ENCODE measurements at regions not wholly inside any gene's neighbourhood (a gene's known extent, or its start where the extent isn't known, plus 50 kb on each side); places are given as distances from the start of the nearest gene placed in this dataset.

DNA sequence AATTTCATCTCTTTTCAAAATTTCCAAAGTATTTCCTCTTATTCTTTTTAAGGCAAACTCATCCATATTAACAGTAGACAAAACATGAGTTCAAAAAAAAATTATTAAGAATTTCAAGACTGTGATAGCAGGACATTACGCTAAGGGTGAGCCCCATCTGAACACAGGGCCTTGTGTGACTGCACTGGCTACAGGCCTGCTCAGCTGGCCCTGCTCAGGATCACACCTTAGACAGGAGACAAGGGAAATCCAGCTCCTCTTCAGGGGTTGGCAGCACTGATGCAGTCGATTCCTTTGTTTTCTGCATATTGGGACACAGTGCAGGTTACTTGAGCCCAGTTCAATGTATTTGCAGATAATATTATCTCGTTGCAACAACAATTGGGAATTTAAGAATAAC is 444.7 kb downstream of the PLK2 start:
- no peak for DNase-seq (ENCODE audit: low spot score, unreplicated experiment)
- no peaks in the 10 kb centered on the region for H3K36me3 Mint-ChIP-seq (ENCODE audit: insufficient read depth)
- peaks cover 1% of the 10 kb centered on the region for H3K4me1 Mint-ChIP-seq (ENCODE audit: low read depth)
- H3K27ac Mint-ChIP-seq: no peak overlapping the region
- TF ChIP-seq, protein P1, sequence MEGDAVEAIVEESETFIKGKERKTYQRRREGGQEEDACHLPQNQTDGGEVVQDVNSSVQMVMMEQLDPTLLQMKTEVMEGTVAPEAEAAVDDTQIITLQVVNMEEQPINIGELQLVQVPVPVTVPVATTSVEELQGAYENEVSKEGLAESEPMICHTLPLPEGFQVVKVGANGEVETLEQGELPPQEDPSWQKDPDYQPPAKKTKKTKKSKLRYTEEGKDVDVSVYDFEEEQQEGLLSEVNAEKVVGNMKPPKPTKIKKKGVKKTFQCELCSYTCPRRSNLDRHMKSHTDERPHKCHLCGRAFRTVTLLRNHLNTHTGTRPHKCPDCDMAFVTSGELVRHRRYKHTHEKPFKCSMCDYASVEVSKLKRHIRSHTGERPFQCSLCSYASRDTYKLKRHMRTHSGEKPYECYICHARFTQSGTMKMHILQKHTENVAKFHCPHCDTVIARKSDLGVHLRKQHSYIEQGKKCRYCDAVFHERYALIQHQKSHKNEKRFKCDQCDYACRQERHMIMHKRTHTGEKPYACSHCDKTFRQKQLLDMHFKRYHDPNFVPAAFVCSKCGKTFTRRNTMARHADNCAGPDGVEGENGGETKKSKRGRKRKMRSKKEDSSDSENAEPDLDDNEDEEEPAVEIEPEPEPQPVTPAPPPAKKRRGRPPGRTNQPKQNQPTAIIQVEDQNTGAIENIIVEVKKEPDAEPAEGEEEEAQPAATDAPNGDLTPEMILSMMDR (IDR thresholded peaks at IDR 0.05; ENCODE audit: unreplicated experiment): no peak
- H3K27me3 Mint-ChIP-seq: no peaks in the 10 kb centered on the region
- no peak overlapping the region for H3K4me3 Mint-ChIP-seq (ENCODE audit: low read depth)
- no peaks in the 10 kb centered on the region for H3K9me3 Mint-ChIP-seq (ENCODE audit: low read depth)

DNA sequence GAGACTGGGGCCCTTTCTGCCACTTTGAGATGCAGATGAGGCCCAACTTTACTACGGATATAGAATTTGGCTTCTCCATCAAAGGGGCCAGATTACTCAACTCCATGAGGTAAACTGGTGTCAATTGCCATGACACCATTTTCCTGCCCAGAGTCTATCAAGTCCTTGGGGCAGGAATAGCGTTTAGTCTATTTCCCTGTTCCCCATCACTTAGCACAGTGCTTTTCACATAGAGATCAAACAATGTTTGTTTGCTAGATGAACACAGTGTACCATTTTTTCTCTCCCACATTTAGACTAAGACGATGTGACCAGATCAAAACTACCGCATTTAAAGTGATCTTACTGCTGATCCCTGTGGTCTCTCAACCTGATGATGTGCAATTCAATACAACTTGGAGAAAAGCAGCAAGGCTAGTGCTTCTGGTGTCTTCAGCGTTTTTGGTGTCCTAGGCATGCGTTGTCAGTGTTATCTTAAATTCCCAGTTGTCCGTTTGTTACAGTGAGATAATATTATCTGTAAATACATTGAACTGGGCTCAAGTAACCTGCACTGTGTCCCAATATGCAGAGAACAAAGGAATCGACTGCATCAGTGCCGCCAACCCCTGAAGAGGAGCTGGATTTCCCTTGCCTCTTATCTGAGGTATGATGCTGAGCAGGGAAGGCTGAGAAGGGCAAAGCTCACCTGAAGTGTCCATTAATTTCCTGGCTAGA is 446.2 kb downstream of the PLK2 start:
- Mint-ChIP-seq H3K9me3 (ENCODE audit: low read depth) (no peaks in the 10 kb centered on the region), H3K4me1 (ENCODE audit: low read depth) (peaks cover 1% of the 10 kb centered on the region), H3K27me3 (no peaks in the 10 kb centered on the region), H3K27ac (no peak overlapping the region), H3K4me3 (ENCODE audit: low read depth) (no peak overlapping the region), H3K36me3 (ENCODE audit: insufficient read depth) (no peaks in the 10 kb centered on the region)
- DNase-seq (ENCODE audit: low spot score, unreplicated experiment): no peak
- TF ChIP-seq, protein P1 (IDR thresholded peaks at IDR 0.05; ENCODE audit: unreplicated experiment): no peak

DNA sequence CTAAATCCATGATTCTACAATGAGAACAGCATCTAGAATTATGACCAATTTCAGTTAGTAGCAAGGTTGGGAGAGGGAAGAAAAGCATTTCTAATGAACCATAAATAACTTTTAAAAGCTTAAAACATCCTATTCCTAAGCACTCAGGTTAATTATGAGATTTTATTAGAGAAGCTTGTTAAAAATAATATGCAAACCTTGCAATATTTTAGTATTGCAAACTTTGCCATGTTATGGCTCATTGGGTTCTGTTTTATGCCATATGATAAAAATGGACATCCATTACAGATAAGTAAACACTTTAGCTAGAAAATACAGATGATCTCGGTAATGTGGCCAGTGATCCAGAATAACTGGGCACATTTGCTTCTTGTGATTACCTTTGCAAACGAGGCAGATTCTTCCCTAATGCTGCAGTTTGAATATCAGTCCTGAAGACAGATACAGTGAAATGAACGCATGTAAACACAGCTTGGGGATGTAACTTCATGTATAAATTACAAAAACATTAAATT is 447.0 kb downstream of the PLK2 start:
- Mint-ChIP-seq H3K27ac (no peak overlapping the region), H3K9me3 (ENCODE audit: low read depth) (no peaks in the 10 kb centered on the region), H3K4me3 (ENCODE audit: low read depth) (no peak overlapping the region), H3K36me3 (ENCODE audit: insufficient read depth) (no peaks in the 10 kb centered on the region), H3K4me1 (ENCODE audit: low read depth) (peaks cover 1% of the 10 kb centered on the region), H3K27me3 (no peaks in the 10 kb centered on the region)
- DNase-seq (ENCODE audit: low spot score, unreplicated experiment): no peak
- TF ChIP-seq, protein P1 (IDR thresholded peaks at IDR 0.05; ENCODE audit: unreplicated experiment): no peak

DNA sequence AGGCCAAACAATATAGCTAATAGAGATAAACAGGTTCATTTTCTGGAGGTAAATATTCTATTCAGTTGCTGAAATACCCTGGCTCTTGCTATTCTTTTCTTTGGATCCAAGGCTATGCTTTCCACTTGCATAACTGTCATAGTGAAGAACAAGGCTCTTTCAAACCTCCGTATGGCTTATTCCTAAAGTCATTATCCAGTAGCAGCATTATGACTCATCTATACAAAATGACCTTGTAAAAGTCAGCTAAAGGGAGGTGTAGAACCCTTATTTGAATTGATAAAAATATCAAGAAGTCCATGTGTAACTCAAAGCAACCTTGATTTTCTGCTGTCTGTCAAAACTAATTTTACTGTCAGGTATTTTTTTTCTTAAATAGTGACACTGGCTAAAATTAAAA is 447.8 kb downstream of the PLK2 start:
- H3K36me3 Mint-ChIP-seq (ENCODE audit: insufficient read depth): no peaks in the 10 kb centered on the region
- H3K9me3 Mint-ChIP-seq (ENCODE audit: low read depth): no peaks in the 10 kb centered on the region
- no peak overlapping the region for H3K4me3 Mint-ChIP-seq (ENCODE audit: low read depth)
- no peaks in the 10 kb centered on the region for H3K27me3 Mint-ChIP-seq
- TF ChIP-seq, protein P1 (IDR thresholded peaks at IDR 0.05; ENCODE audit: unreplicated experiment): no peak
- no peak overlapping the region for H3K27ac Mint-ChIP-seq
- no peak for DNase-seq (ENCODE audit: low spot score, unreplicated experiment)
- peaks cover 1% of the 10 kb centered on the region for H3K4me1 Mint-ChIP-seq (ENCODE audit: low read depth)

DNA sequence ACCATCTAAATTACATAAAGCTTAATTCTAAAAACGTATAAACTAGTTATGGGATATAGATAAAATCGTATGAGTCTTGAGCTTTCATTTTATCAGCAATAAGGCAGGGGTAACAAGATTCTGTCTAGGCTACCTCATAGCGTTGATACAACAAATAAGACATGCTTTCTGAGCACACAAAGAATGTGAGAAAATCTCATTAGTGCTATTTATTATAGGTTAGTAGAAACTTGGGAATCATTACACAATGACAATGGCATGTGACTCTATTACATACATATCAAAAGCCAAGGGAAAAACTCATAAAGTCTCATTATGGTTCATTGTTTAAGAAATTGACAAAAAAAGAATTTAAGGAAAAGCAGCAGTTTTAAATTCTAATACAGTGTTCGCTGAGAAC is 448.6 kb downstream of the PLK2 start:
- Mint-ChIP-seq H3K36me3 (ENCODE audit: insufficient read depth) (no peaks in the 10 kb centered on the region), H3K27me3 (no peaks in the 10 kb centered on the region), H3K4me3 (ENCODE audit: low read depth) (no peak overlapping the region), H3K4me1 (ENCODE audit: low read depth) (peaks cover 1% of the 10 kb centered on the region), H3K9me3 (ENCODE audit: low read depth) (no peaks in the 10 kb centered on the region), H3K27ac (no peak overlapping the region)
- no peak for DNase-seq (ENCODE audit: low spot score, unreplicated experiment)
- TF ChIP-seq, protein P1 (IDR thresholded peaks at IDR 0.05; ENCODE audit: unreplicated experiment): no peak
